NCI-H69 (cell line): ENCODE measurements at regions not wholly inside any gene's neighbourhood (a gene's known extent, or its start where the extent isn't known, plus 50 kb on each side); places are given as distances from the start of the nearest gene placed in this dataset.

ENCODE experiments used
- DNase-seq: peaks from one replicate; lab custom pipeline; 2025; lab: John Stamatoyannopoulos, UW

- no peak for DNase-seq
Observed at GRCh38 chr5:115072266-115073064, 97.2 kb downstream of the TRIM36 start.

- DNase-seq, result no peak
Observed at GRCh38 chr5:115070737-115071136, 99.0 kb downstream of the TRIM36 start.

- peak; percentile 66 for DNase-seq
Observed at GRCh38 chr5:115069087-115069968, 100.4 kb downstream of the TRIM36 start.

GRCh38 chr5:115068239-115069086 is 101.2 kb downstream of the TRIM36 start:
- peak; percentile 24 for DNase-seq

- no peak for DNase-seq
Observed at GRCh38 chr5:115064380-115064779, 105.3 kb downstream of the TRIM36 start.

- no peak for DNase-seq
Observed at GRCh38 chr5:115054387-115054951, 115.2 kb downstream of the TRIM36 start.

- DNase-seq, result no peak
Observed at GRCh38 chr5:115052948-115053347, 116.8 kb downstream of the TRIM36 start.

GRCh38 chr5:115050866-115051265 is 118.8 kb downstream of the TRIM36 start:
- no peak for DNase-seq

GRCh38 chr5:115033861-115034260 is 135.8 kb downstream of the TRIM36 start:
- peak; percentile 18 for DNase-seq

- no peak for DNase-seq
Observed at GRCh38 chr5:115028557-115028956, 141.2 kb downstream of the TRIM36 start.

- no peak for DNase-seq
Observed at GRCh38 chr5:115024922-115025321, 144.8 kb downstream of the TRIM36 start.

GRCh38 chr5:115022303-115022702 is 147.4 kb downstream of the TRIM36 start:
- no peak for DNase-seq

- DNase-seq, result no peak
Observed at GRCh38 chr5:115016646-115017045, 153.1 kb downstream of the TRIM36 start.

- DNase-seq, result no peak
Observed at GRCh38 chr5:114999176-114999575, 170.5 kb downstream of the TRIM36 start.

GRCh38 chr5:114989512-114989911 is 180.2 kb downstream of the TRIM36 start:
- DNase-seq, result no peak

- DNase-seq, result no peak
Observed at GRCh38 chr5:114988096-114988495, 181.6 kb downstream of the TRIM36 start.

GRCh38 chr5:114984796-114985195 is 184.9 kb downstream of the TRIM36 start:
- no peak for DNase-seq

GRCh38 chr5:114981111-114981510 is 188.6 kb downstream of the TRIM36 start:
- no peak for DNase-seq

- DNase-seq, result no peak
Observed at GRCh38 chr5:114977979-114978573, 191.6 kb downstream of the TRIM36 start.

GRCh38 chr5:114969482-114969881 is 200.2 kb downstream of the TRIM36 start:
- no peak for DNase-seq

- no peak for DNase-seq
Observed at GRCh38 chr5:114957384-114957783, 212.3 kb downstream of the TRIM36 start.
